HG03439 (cell line): ENCODE measurements at regions not wholly inside any gene's neighbourhood (a gene's known extent, or its start where the extent isn't known, plus 50 kb on each side); places are given as distances from the start of the nearest gene placed in this dataset.

Source experiments
- ATAC-seq: cut with Tn5 transposase; IDR thresholded peaks from one replicate; pipeline ENCODE4 v1.9.1; 2021; ENCODE audit warnings: mild to moderate bottlenecking, moderate library complexity; ENCODE audit not compliant: unreplicated experiment

- ATAC-seq = no peak
Measured at GRCh38 chr15:95296643-95297042, 1033.9 kb upstream of the NR2F2 start.

GRCh38 chr15:95298729-95299128 is 1031.8 kb upstream of the NR2F2 start:
- no peak for ATAC-seq

- no peak for ATAC-seq
Measured at GRCh38 chr15:95300958-95301357, 1029.5 kb upstream of the NR2F2 start.

- no peak for ATAC-seq
Measured at GRCh38 chr15:95302206-95302605, 1028.3 kb upstream of the NR2F2 start.

GRCh38 chr15:95302809-95303208 is 1027.7 kb upstream of the NR2F2 start:
- ATAC-seq = no peak

- ATAC-seq = no peak
Measured at GRCh38 chr15:95303713-95304112, 1026.8 kb upstream of the NR2F2 start.

- no peak for ATAC-seq
Measured at GRCh38 chr15:95304151-95304946, 1026.2 kb upstream of the NR2F2 start.

- ATAC-seq = no peak
Measured at GRCh38 chr15:95304947-95305400, 1025.5 kb upstream of the NR2F2 start.

- no peak for ATAC-seq
Measured at GRCh38 chr15:95307115-95307514, 1023.4 kb upstream of the NR2F2 start.

- no peak for ATAC-seq
Measured at GRCh38 chr15:95319242-95319641, 1011.3 kb upstream of the NR2F2 start.

GRCh38 chr15:95323796-95324195 is 1006.7 kb upstream of the NR2F2 start:
- ATAC-seq = no peak

- no peak for ATAC-seq
Measured at GRCh38 chr15:95324656-95325055, 1005.8 kb upstream of the NR2F2 start.

GRCh38 chr15:95325763-95326404 is 1004.6 kb upstream of the NR2F2 start:
- no peak for ATAC-seq

GRCh38 chr15:95326431-95327182 is 1003.9 kb upstream of the NR2F2 start:
- ATAC-seq = no peak

GRCh38 chr15:95327183-95327525 is 1003.3 kb upstream of the NR2F2 start:
- no peak for ATAC-seq

- ATAC-seq = no peak
Measured at GRCh38 chr15:95327661-95328060, 1002.8 kb upstream of the NR2F2 start.

GRCh38 chr15:95328559-95328958 is 1001.9 kb upstream of the NR2F2 start:
- no peak for ATAC-seq

- no peak for ATAC-seq
Measured at GRCh38 chr15:95329362-95329761, 1001.1 kb upstream of the NR2F2 start.

GRCh38 chr15:95341686-95342085 is 988.8 kb upstream of the NR2F2 start:
- ATAC-seq = no peak

- no peak for ATAC-seq
Measured at GRCh38 chr15:95345867-95346266, 984.6 kb upstream of the NR2F2 start.

- no peak for ATAC-seq
Measured at GRCh38 chr15:95346721-95347475, 983.6 kb upstream of the NR2F2 start.
